NB4 (cell line): ENCODE measurements at regions not wholly inside any gene's neighbourhood (a gene's known extent, or its start where the extent isn't known, plus 50 kb on each side); places are given as distances from the start of the nearest gene placed in this dataset.

ENCODE experiments used
- POLR2A ChIP-seq: IDR thresholded peaks from 2 replicates; pipeline ENCODE4 v1.6.1; 2011; ENCODE audit warnings: mild to moderate bottlenecking; ENCODE audit not compliant: insufficient read length; ENCODE audit errors: extremely low read depth
- TF ChIP-seq, protein P1 (sequence below): IDR thresholded peaks from one replicate; pipeline ENCODE4 v1.5.1; 2012; ENCODE audit warnings: low read depth, low read length
- TF ChIP-seq, protein P2 (sequence below): IDR thresholded peaks from 2 replicates; pipeline ENCODE4 v1.6.1; 2011; ENCODE audit warnings: low read depth, low read length

DNA sequence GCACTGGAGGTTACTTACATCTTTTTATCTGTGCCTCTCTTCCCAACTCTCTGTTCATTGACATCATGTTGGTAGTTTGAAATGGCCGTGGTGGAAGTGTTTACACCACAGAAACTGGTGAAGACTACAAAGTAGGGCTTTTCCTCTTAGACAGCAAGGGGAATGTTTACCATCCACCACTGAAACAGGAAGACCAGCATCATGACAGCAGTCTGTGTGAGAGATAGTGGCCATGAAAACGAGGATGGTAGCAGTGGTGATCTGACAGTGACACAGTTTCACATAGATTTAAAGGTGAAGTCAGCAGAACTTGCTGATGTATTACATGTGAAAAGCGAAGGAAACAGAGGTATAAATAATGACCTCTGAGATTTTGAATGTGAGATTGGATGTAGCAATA is 115.7 kb downstream of the CCDC71L start:
- TF ChIP-seq, protein P1, sequence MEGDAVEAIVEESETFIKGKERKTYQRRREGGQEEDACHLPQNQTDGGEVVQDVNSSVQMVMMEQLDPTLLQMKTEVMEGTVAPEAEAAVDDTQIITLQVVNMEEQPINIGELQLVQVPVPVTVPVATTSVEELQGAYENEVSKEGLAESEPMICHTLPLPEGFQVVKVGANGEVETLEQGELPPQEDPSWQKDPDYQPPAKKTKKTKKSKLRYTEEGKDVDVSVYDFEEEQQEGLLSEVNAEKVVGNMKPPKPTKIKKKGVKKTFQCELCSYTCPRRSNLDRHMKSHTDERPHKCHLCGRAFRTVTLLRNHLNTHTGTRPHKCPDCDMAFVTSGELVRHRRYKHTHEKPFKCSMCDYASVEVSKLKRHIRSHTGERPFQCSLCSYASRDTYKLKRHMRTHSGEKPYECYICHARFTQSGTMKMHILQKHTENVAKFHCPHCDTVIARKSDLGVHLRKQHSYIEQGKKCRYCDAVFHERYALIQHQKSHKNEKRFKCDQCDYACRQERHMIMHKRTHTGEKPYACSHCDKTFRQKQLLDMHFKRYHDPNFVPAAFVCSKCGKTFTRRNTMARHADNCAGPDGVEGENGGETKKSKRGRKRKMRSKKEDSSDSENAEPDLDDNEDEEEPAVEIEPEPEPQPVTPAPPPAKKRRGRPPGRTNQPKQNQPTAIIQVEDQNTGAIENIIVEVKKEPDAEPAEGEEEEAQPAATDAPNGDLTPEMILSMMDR, result no peak
- no peak for TF ChIP-seq POLR2A
- TF ChIP-seq, protein P2, sequence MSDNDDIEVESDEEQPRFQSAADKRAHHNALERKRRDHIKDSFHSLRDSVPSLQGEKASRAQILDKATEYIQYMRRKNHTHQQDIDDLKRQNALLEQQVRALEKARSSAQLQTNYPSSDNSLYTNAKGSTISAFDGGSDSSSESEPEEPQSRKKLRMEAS, result no peak
